HCT116 (cell line): ENCODE measurements at regions not wholly inside any gene's neighbourhood (a gene's known extent, or its start where the extent isn't known, plus 50 kb on each side); places are given as distances from the start of the nearest gene placed in this dataset.

Experiments used
- ATAC-seq: fragments of 200-7000 bp; cut with Tn5 transposase; 2 replicates; pipeline ENCODE4 v1.9.1; 2020; ENCODE audit warnings: mild to moderate bottlenecking, moderate library complexity
- BruUV-seq: library from RNA; stranded (reverse); fragments of 400-500 nt; replicated peaks from 2 replicates; lab custom pipeline; 2021; lab: Mats Ljungman, UMichigan
- CTCF ChIA-PET: fragments of 300-600 bp; sonication (Branson Sonifier 250); formaldehyde crosslinking; loops from one replicate; lab custom pipeline; 2021; ENCODE audit warnings: antibody characterized with exemption; lab: Charles Lee
- POLR2A ChIA-PET: fragments of 300-600, 350-600 bp; sonication (Branson Sonifier 250); formaldehyde crosslinking; loops from one replicate; lab custom pipeline; 2021; ENCODE audit warnings: antibody characterized with exemption; lab: Charles Lee
- RAD21 ChIA-PET, 2 experiments: fragments of 300-600 bp; sonication (Branson Sonifier 250); formaldehyde crosslinking; loops; one replicate each; lab custom pipeline; 2023; ENCODE audit warnings: low total read pairs in 2 of 2; ENCODE audit not compliant: uncharacterized antibody in 2 of 2, unreplicated experiment in 2 of 2, low non-redundant PET in 1 of 2; lab: Charles Lee
- DNase-seq: peaks from one replicate; pipeline ENCODE4 v3.0.0-alpha.2; 2010; ENCODE audit warnings: low read depth, low spot score
- H2AFZ ChIP-seq: fragments of 200-600 bp; shearing (Covaris generic), sonication (generic); 2 replicates; pipeline ENCODE4 v1.6.1; 2017; ENCODE audit warnings: low read depth, mixed run types, mixed read lengths, antibody characterized with exemption, low read length; ENCODE audit not compliant: poor library complexity, severe bottlenecking
- H3K27ac ChIP-seq: 2 replicates; pipeline ENCODE4 v1.5.1; 2012; ENCODE audit warnings: low read depth, low read length
- H3K27me3 ChIP-seq: fragments of 200-600 bp; sonication (generic); 2 replicates; pipeline ENCODE4 v1.6.1; 2016; ENCODE audit warnings: mixed run types, low read length, mixed read lengths; ENCODE audit not compliant: insufficient read depth
- H3K36me3 ChIP-seq, 2 experiments: fragments of 200-500 bp in 1 of 2; fragments of 200-600 bp in 1 of 2; sonication (Bioruptor generic) in 1 of 2; sonication (generic) in 1 of 2; 2 replicates each; pipeline versions ENCODE4 v1.5.1 to v1.6.1; 2014 to 2016; ENCODE audit warnings: low read length in 2 of 2, inconsistent platforms in 1 of 2, mixed read lengths in 1 of 2, mixed run types in 1 of 2; ENCODE audit not compliant: insufficient read depth in 2 of 2, control insufficient read depth in 1 of 2
- H3K4me1 ChIP-seq, 2 experiments: fragments of 200-600 bp in 1 of 2; sonication (generic) in 1 of 2; 2 replicates each; pipeline versions ENCODE4 v1.5.1 to v1.6.1; 2012 to 2017; ENCODE audit warnings: low read length in 2 of 2, inconsistent platforms in 1 of 2, mild to moderate bottlenecking in 1 of 2, mixed read lengths in 1 of 2, mixed run types in 1 of 2, moderate library complexity in 1 of 2; ENCODE audit not compliant: insufficient read depth in 2 of 2, control insufficient read depth in 1 of 2
- H3K4me2 ChIP-seq: fragments of 200-600 bp; sonication (generic); 2 replicates; pipeline ENCODE4 v1.6.1; 2017; ENCODE audit warnings: mixed run types, low read length, mixed read lengths
- H3K4me3 ChIP-seq, 2 experiments: fragments of 200-600 bp in 1 of 2; sonication (generic) in 1 of 2; replicated peaks in 1 of 2; 2 replicates each; pipeline ENCODE4 v1.5.1; 2011 to 2016; ENCODE audit warnings: low read length in 2 of 2, control low read depth in 1 of 2, low read depth in 1 of 2, mild to moderate bottlenecking in 1 of 2, mixed read lengths in 1 of 2, mixed run types in 1 of 2
- H3K79me2 ChIP-seq: fragments of 200-600 bp; sonication (generic); 2 replicates; pipeline ENCODE4 v1.6.1; 2017; ENCODE audit warnings: mild to moderate bottlenecking, mixed run types, low read length, moderate library complexity, mixed read lengths; ENCODE audit not compliant: insufficient read depth
- H3K9ac ChIP-seq: fragments of 200-600 bp; sonication (generic); 2 replicates; pipeline ENCODE4 v1.6.1; 2016; ENCODE audit warnings: low read length, mixed read lengths
- H3K9me2 ChIP-seq: fragments of 200-600 bp; sonication (generic), shearing (Covaris generic); 2 replicates; pipeline ENCODE4 v1.6.1; 2017; ENCODE audit warnings: mixed run types, mild to moderate bottlenecking, moderate library complexity; ENCODE audit not compliant: insufficient read depth
- H3K9me3 ChIP-seq, 2 experiments: fragments of 200-500 bp in 1 of 2; fragments of 200-600 bp in 1 of 2; sonication (Bioruptor generic) in 1 of 2; sonication (generic) in 1 of 2; 2 replicates each; pipeline ENCODE4 v1.6.1; 2014 to 2017; ENCODE audit warnings: low read length in 2 of 2, mixed read lengths in 2 of 2, inconsistent platforms in 1 of 2, low read depth in 1 of 2, mild to moderate bottlenecking in 1 of 2, mixed run types in 1 of 2, moderate library complexity in 1 of 2; ENCODE audit not compliant: control insufficient read depth in 1 of 2, insufficient read depth in 1 of 2
- H4K20me1 ChIP-seq: fragments of 200-600 bp; sonication (generic), shearing (Covaris generic); 2 replicates; pipeline ENCODE4 v1.6.1; 2017; ENCODE audit warnings: mixed run types, mild to moderate bottlenecking, moderate library complexity; ENCODE audit not compliant: insufficient read depth
- ATF3 ChIP-seq: IDR thresholded peaks from 2 replicates; pipeline ENCODE4 v1.6.1; 2012
- ELF1 ChIP-seq: IDR thresholded peaks from 2 replicates; pipeline ENCODE4 v1.6.1; 2012; ENCODE audit warnings: low read depth, borderline replicate concordance
- EZH2 ChIP-seq: fragments of 200-600 bp; sonication (generic); IDR thresholded peaks from 2 replicates; pipeline ENCODE4 v1.6.1; 2017; ENCODE audit warnings: antibody characterized with exemption, mixed run types
- EZH2phosphoT487 ChIP-seq: fragments of 200-600 bp; IDR thresholded peaks from 2 replicates; pipeline ENCODE4 v1.6.1; 2018; ENCODE audit warnings: antibody characterized with exemption, borderline replicate concordance
- FOSL1 ChIP-seq: IDR thresholded peaks from 2 replicates; pipeline ENCODE4 v1.6.1; 2012; ENCODE audit warnings: low read depth
- POLR2A ChIP-seq: IDR thresholded peaks from 2 replicates; pipeline ENCODE4 v1.7.0; 2011; ENCODE audit warnings: borderline replicate concordance; ENCODE audit not compliant: insufficient read depth, insufficient read length; ENCODE audit errors: extremely low read depth
- POLR2AphosphoS5 ChIP-seq: IDR thresholded peaks from 2 replicates; pipeline ENCODE4 v1.6.1; 2011; ENCODE audit warnings: mild to moderate bottlenecking, low read depth, low read length, moderate library complexity
- RAD21 ChIP-seq: IDR thresholded peaks from 2 replicates; pipeline ENCODE4 v1.6.1; 2012; ENCODE audit warnings: low read depth, mild to moderate bottlenecking
- SIN3A ChIP-seq: IDR thresholded peaks from 2 replicates; pipeline ENCODE4 v1.6.1; 2012; ENCODE audit warnings: low read depth
- SP1 ChIP-seq: IDR thresholded peaks from 2 replicates; pipeline ENCODE4 v1.6.1; 2012; ENCODE audit warnings: low read depth
- SRF ChIP-seq: IDR thresholded peaks from 2 replicates; pipeline ENCODE4 v1.6.1; 2012; ENCODE audit warnings: low read depth
- TCF7L2 ChIP-seq: IDR thresholded peaks from 2 replicates; pipeline ENCODE4 v1.7.0; 2011; ENCODE audit warnings: borderline replicate concordance, inconsistent platforms; ENCODE audit not compliant: insufficient read depth, insufficient read length; ENCODE audit errors: extremely low read depth
- YY1 ChIP-seq: IDR thresholded peaks from 2 replicates; pipeline ENCODE4 v1.6.1; 2011; ENCODE audit warnings: low read length, low read depth, moderate library complexity, mild to moderate bottlenecking; ENCODE audit not compliant: insufficient replicate concordance; ENCODE audit errors: extremely low read depth
- ZBTB33 ChIP-seq: IDR thresholded peaks from 2 replicates; pipeline ENCODE4 v1.6.1; 2011; ENCODE audit warnings: mild to moderate bottlenecking, low read length, moderate library complexity; ENCODE audit not compliant: insufficient replicate concordance; ENCODE audit errors: extremely low read depth
- ZFX ChIP-seq: fragments of 450-650 bp; IDR thresholded peaks from 2 replicates; pipeline ENCODE4 v1.6.1; 2017
- ZNF274 ChIP-seq: fragments of 200-500 bp; sonication (Bioruptor generic); IDR thresholded peaks from 2 replicates; pipeline ENCODE4 v1.6.1; 2014; ENCODE audit warnings: mild to moderate bottlenecking, low read depth, low read length, inconsistent platforms
- intact Hi-C: fragments of 100-400 bp; cut with micrococcal nuclease; formaldehyde crosslinking; loops from 2 replicates; pipeline ENCODE4 v1.10.0; 2022
- TF ChIP-seq, protein P1 (sequence below): IDR thresholded peaks from 2 replicates; pipeline ENCODE4 v1.6.1; 2012

DNA sequence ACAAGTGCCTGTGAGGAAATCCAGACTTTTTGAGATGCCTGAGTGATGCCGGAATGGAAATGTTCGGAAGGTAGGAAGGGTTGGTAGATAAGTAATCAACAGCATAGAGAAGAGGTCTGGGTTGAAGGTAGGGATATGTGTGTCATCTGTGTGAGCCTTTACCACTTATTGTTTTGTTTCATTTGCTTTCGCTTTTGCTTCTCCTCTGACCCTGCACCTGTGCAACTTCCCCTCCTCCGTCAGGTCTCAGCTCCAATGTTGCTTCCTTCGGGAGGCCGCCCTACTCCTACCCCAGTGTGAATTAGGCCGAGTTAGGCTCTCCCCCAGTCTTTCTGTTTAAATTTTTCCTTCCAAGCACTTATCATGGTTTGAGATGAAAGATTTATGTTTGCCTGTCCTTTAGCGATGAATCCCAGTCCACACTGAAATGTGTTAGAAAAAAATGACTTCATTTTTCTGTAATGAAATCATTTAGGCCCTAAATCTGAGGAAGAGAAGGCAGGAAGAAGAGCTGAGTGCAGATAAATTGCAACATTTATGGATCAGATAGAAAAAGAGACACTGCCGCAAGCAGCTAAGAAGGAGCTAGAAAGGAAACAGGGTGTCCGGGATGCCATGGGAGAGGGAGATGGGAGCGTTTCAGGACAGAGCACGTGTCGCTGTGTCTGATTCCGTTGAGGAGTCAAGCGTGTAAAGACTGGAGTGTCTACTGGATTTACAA, 139.6 kb upstream of the PELI1 start:
- Histone ChIP-seq H2AFZ (no peak overlapping the region), H3K79me2 (no peaks in the 10 kb centered on the region), H3K9me3 (no peaks in the 10 kb centered on the region), H4K20me1 (no peaks in the 10 kb centered on the region), H3K9me2 (no peaks in the 10 kb centered on the region), H3K27ac (no peak overlapping the region), H3K27me3 (peaks cover 25% of the 10 kb centered on the region; the same call in 1 of the 2 replicates), H3K4me1 (no peaks in the 10 kb centered on the region), H3K36me3 (no peaks in the 10 kb centered on the region), H3K4me2 (no peak overlapping the region), H3K9ac (no peak overlapping the region), H3K4me3 (no peak overlapping the region)
- intact Hi-C loops = no loop called here
- ATAC-seq (no peak), DNase-seq (no peak)
- ChIA-PET CTCF (no interaction called here), POLR2A (no interaction called here), RAD21 (no interaction called here)
- no TSS peak for BruUV-seq
- TF ChIP-seq FOSL1 = no peak
- no peak for TF ChIP-seq SIN3A
- TF ChIP-seq SRF = no peak
- no peak for TF ChIP-seq POLR2A
- TF ChIP-seq TCF7L2 = no peak
- TF ChIP-seq ATF3 = no peak
- TF ChIP-seq ZNF274 = no peak

- Histone ChIP-seq H3K27me3 (peaks cover 25% of the 10 kb centered on the region; the same call in 1 of the 2 replicates), H3K4me3 (no peak overlapping the region)
- TF ChIP-seq SP1 (no peak), YY1 (no peak), ZBTB33 (no peak), RAD21 (no peak), SIN3A (no peak), EZH2phosphoT487 (no peak), FOSL1 (no peak), POLR2AphosphoS5 (no peak), TCF7L2 (no peak), SRF (no peak), EZH2 (no peak), ELF1 (no peak), ZFX (no peak)
- TF ChIP-seq, protein P1, sequence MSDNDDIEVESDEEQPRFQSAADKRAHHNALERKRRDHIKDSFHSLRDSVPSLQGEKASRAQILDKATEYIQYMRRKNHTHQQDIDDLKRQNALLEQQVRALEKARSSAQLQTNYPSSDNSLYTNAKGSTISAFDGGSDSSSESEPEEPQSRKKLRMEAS = no peak
Measured at GRCh38 chr2:64284751-64285150, 140.5 kb upstream of the PELI1 start.

More at GRCh38 chr2:64284751-64285150, 140.5 kb upstream of the PELI1 start:
- DNase-seq (no peak), ATAC-seq (no peak)
- H3K9ac ChIP-seq = no peak overlapping the region
- no peak overlapping the region for H2AFZ ChIP-seq
- intact Hi-C loops = no loop called here
- H3K27ac ChIP-seq = no peak overlapping the region
- no peaks in the 10 kb centered on the region for H3K79me2 ChIP-seq
- H3K9me3 ChIP-seq = no peaks in the 10 kb centered on the region
- H3K36me3 ChIP-seq = no peaks in the 10 kb centered on the region
- POLR2A ChIA-PET = no interaction called here
- H4K20me1 ChIP-seq = no peaks in the 10 kb centered on the region
- BruUV-seq = no TSS peak
- CTCF ChIA-PET = no interaction called here
- RAD21 ChIA-PET = no interaction called here
- no peak overlapping the region for H3K4me2 ChIP-seq
- no peaks in the 10 kb centered on the region for H3K4me1 ChIP-seq
- H3K9me2 ChIP-seq = no peaks in the 10 kb centered on the region
